DMS79 (cell line): ENCODE measurements at regions not wholly inside any gene's neighbourhood (a gene's known extent, or its start where the extent isn't known, plus 50 kb on each side); places are given as distances from the start of the nearest gene placed in this dataset.

Source experiments
- DNase-seq: peaks from one replicate; lab custom pipeline; 2025; lab: John Stamatoyannopoulos, UW

DNA sequence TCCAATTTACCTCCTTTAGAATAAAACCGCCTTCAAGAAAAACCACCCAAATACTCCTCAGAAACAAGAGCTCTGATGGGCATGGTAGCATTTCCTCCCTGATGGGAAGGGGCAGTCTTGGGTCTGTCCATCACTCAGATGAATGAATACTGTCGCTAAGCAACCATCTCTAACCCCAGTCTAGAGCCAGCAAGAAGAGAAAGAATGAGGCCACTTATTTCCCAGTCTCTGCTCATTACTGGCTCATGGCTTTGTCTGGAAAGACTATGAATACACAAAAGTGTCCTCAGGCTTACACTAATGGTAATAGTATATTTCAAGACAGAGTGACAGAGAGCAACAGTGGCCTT is 51.0 kb upstream of the F3 start:
- no peak for DNase-seq

GRCh38 chr1:94591823-94592570 is 50.4 kb upstream of the F3 start:
- DNase-seq: no peak
